HT1080 (cell line): ENCODE measurements at regions not wholly inside any gene's neighbourhood (a gene's known extent, or its start where the extent isn't known, plus 50 kb on each side); places are given as distances from the start of the nearest gene placed in this dataset.
"Not testable (repeated sequence)": the region's sequence is repeated elsewhere in the genome, so short reads cannot be mapped to it uniquely, and the experiment has no call there.

ENCODE experiments used
- DNase-seq: peaks from one replicate; pipeline ENCODE4 v3.0.0-alpha.2; 2015; ENCODE audit warnings: low read depth

- no peak for DNase-seq
Measured at GRCh38 chr12:73186272-73186671, 914.1 kb downstream of the TRHDE start.

- no peak for DNase-seq
Measured at GRCh38 chr12:73187765-73188164, 915.6 kb downstream of the TRHDE start.

- no peak for DNase-seq
Measured at GRCh38 chr12:73210548-73211204, 938.5 kb downstream of the TRHDE start.

GRCh38 chr12:73220951-73221350 is 948.8 kb downstream of the TRHDE start:
- no peak for DNase-seq

GRCh38 chr12:73221398-73221797 is 949.2 kb downstream of the TRHDE start:
- DNase-seq = no peak

- no peak for DNase-seq
Measured at GRCh38 chr12:73221836-73222235, 949.7 kb downstream of the TRHDE start.

GRCh38 chr12:73225371-73225937 is 953.3 kb downstream of the TRHDE start:
- DNase-seq = no peak

GRCh38 chr12:73225941-73226340 is 953.8 kb downstream of the TRHDE start:
- DNase-seq = no peak

GRCh38 chr12:73226593-73226992 is 954.4 kb downstream of the TRHDE start:
- no peak for DNase-seq

- DNase-seq = not testable (repeated sequence)
Measured at GRCh38 chr12:73228828-73229227, 956.7 kb downstream of the TRHDE start.

GRCh38 chr12:73235387-73235786 is 963.2 kb downstream of the TRHDE start:
- no peak for DNase-seq

- no peak for DNase-seq
Measured at GRCh38 chr12:73240110-73240509, 967.9 kb downstream of the TRHDE start.

GRCh38 chr12:73262788-73263381 is 990.7 kb downstream of the TRHDE start:
- DNase-seq = no peak

- no peak for DNase-seq
Measured at GRCh38 chr12:73266206-73266605, 994.0 kb downstream of the TRHDE start.

GRCh38 chr12:73274976-73275375 is 1002.8 kb downstream of the TRHDE start:
- DNase-seq = no peak

GRCh38 chr12:73277971-73278370 is 1005.8 kb downstream of the TRHDE start:
- DNase-seq = no peak

- no peak for DNase-seq
Measured at GRCh38 chr12:73301530-73301929, 1029.4 kb downstream of the TRHDE start.

- DNase-seq = no peak
Measured at GRCh38 chr12:73307260-73307659, 1035.1 kb downstream of the TRHDE start.

GRCh38 chr12:73308079-73308478 is 1035.9 kb downstream of the TRHDE start:
- no peak for DNase-seq

GRCh38 chr12:73308747-73309146 is 1036.6 kb downstream of the TRHDE start:
- peak; percentile 53 for DNase-seq

- DNase-seq = no peak
Measured at GRCh38 chr12:73321319-73321718, 1049.1 kb downstream of the TRHDE start.

GRCh38 chr12:73321776-73322175 is 1049.6 kb downstream of the TRHDE start:
- no peak for DNase-seq
